ENCODE measurements at regions not wholly inside any gene's neighbourhood (a gene's known extent, or its start where the extent isn't known, plus 50 kb on each side); places are given as distances from the start of the nearest gene placed in this dataset.

- no peak for DNase-seq
- ChIA-PET CTCF (no interaction called here), POLR2A (no interaction called here)
- no peak for TF ChIP-seq CTCF (IDR thresholded peaks at IDR 0.05)
- H3K4me3 Mint-ChIP-seq, result no peak overlapping the region
- H3K27ac Mint-ChIP-seq, result no peak overlapping the region
- intact Hi-C loops (cut with micrococcal nuclease), result no loop called here
- no peak for ATAC-seq
- H3K27me3 Mint-ChIP-seq, result peaks cover 6% of the 10 kb centered on the region
- H3K9me3 Mint-ChIP-seq, result no peaks in the 10 kb centered on the region
- no peaks in the 10 kb centered on the region for H3K36me3 Mint-ChIP-seq (ENCODE audit: low read depth)
- no peaks in the 10 kb centered on the region for H3K4me1 Mint-ChIP-seq (ENCODE audit: low read depth)
These were observed 101.4 kb downstream of the UQCRFS1 start for GRCh38 chr19:29111576-29111975.

- ChIA-PET CTCF (no interaction called here), POLR2A (no interaction called here)
- H3K4me3 Mint-ChIP-seq, result no peak overlapping the region
- DNase-seq (no peak), ATAC-seq (no peak)
- H3K27ac Mint-ChIP-seq, result no peak overlapping the region
- TF ChIP-seq CTCF (IDR thresholded peaks at IDR 0.05), result no peak
- H3K4me1 Mint-ChIP-seq (ENCODE audit: low read depth), result no peaks in the 10 kb centered on the region
- peaks cover 6% of the 10 kb centered on the region for H3K9me3 Mint-ChIP-seq
- no peaks in the 10 kb centered on the region for H3K36me3 Mint-ChIP-seq (ENCODE audit: low read depth)
- H3K27me3 Mint-ChIP-seq, result peaks cover 6% of the 10 kb centered on the region
- intact Hi-C loops (cut with micrococcal nuclease), result no loop called here
These were observed 105.1 kb downstream of the UQCRFS1 start for GRCh38 chr19:29107831-29108230.

- no peak for ATAC-seq
- intact Hi-C loops (cut with micrococcal nuclease), result no loop called here
These were observed 106.5 kb downstream of the UQCRFS1 start for GRCh38 chr19:29106346-29106885.

GRCh38 chr19:29105629-29106292 lies 107.2 kb downstream of the UQCRFS1 start:
- H3K27ac Mint-ChIP-seq, result no peak overlapping the region
- DNase-seq (no peak), ATAC-seq (no peak)
- H3K36me3 Mint-ChIP-seq (ENCODE audit: low read depth), result no peaks in the 10 kb centered on the region
- no peaks in the 10 kb centered on the region for H3K4me1 Mint-ChIP-seq (ENCODE audit: low read depth)
- TF ChIP-seq CTCF (IDR thresholded peaks at IDR 0.05), result no peak
- H3K4me3 Mint-ChIP-seq, result no peak overlapping the region
- intact Hi-C loops (cut with micrococcal nuclease), result no loop called here
- peaks cover 4% of the 10 kb centered on the region for H3K27me3 Mint-ChIP-seq
- H3K9me3 Mint-ChIP-seq, result peaks cover 6% of the 10 kb centered on the region
- POLR2A ChIA-PET, result no interaction called here
- CTCF ChIA-PET, result no interaction called here

More at GRCh38 chr19:29106346-29106885, 106.5 kb downstream of the UQCRFS1 start:
- no peak for TF ChIP-seq CTCF (IDR thresholded peaks at IDR 0.05)
- no peaks in the 10 kb centered on the region for H3K4me1 Mint-ChIP-seq (ENCODE audit: low read depth)
- no peak overlapping the region for H3K27ac Mint-ChIP-seq
- H3K9me3 Mint-ChIP-seq, result peaks cover 6% of the 10 kb centered on the region
- POLR2A ChIA-PET, result no interaction called here
- CTCF ChIA-PET, result no interaction called here
- H3K4me3 Mint-ChIP-seq, result no peak overlapping the region
- peaks cover 6% of the 10 kb centered on the region for H3K27me3 Mint-ChIP-seq
- H3K36me3 Mint-ChIP-seq (ENCODE audit: low read depth), result no peaks in the 10 kb centered on the region
- no peak for DNase-seq

- H3K27me3 Mint-ChIP-seq, result peaks cover 7% of the 10 kb centered on the region
- CTCF ChIA-PET, result no interaction called here
- no peaks in the 10 kb centered on the region for H3K4me1 Mint-ChIP-seq (ENCODE audit: low read depth)
- H3K36me3 Mint-ChIP-seq (ENCODE audit: low read depth), result no peaks in the 10 kb centered on the region
- DNase-seq (no peak), ATAC-seq (no peak)
- H3K9me3 Mint-ChIP-seq, result peaks cover 6% of the 10 kb centered on the region
- no peak for TF ChIP-seq CTCF (IDR thresholded peaks at IDR 0.05)
- H3K4me3 Mint-ChIP-seq, result no peak overlapping the region
- intact Hi-C loops (cut with micrococcal nuclease), result no loop called here
- H3K27ac Mint-ChIP-seq, result no peak overlapping the region
- POLR2A ChIA-PET, result no interaction called here
These were observed 108.2 kb downstream of the UQCRFS1 start for GRCh38 chr19:29104605-29105241.

Data from activated CD8-positive, alpha-beta T cell treated with anti-CD3 and anti-CD28 coated beads for 36 hours (primary cell).